Vagina (tissue), 2 donors: ENCODE measurements at regions not wholly inside any gene's neighbourhood (a gene's known extent, or its start where the extent isn't known, plus 50 kb on each side); places are given as distances from the start of the nearest gene placed in this dataset.

Experiments
- POLR2A ChIP-seq, 2 donors: fragments of 450-650 bp; IDR thresholded peaks; one replicate each; pipeline ENCODE4 v1.6.1; 2017; ENCODE audit warnings: antibody characterized with exemption in 2 of 2, mild to moderate bottlenecking in 2 of 2, moderate library complexity in 2 of 2
- POLR2AphosphoS5 ChIP-seq, 2 donors: sonication (generic); formaldehyde crosslinking; IDR thresholded peaks; one replicate each; pipeline ENCODE4 v1.9.0; 2017; ENCODE audit warnings: antibody characterized with exemption in 2 of 2, mild to moderate bottlenecking in 2 of 2, low read depth in 1 of 2; ENCODE audit not compliant: insufficient read depth in 1 of 2

GRCh38 chr22:19630614-19631013 lies 83.7 kb upstream of the SEPTIN5 start:
- TF ChIP-seq POLR2A (IDR thresholded peaks at IDR 0.05): no peak
- TF ChIP-seq POLR2AphosphoS5 (IDR thresholded peaks at IDR 0.05; ENCODE audit: insufficient read depth in 1 of 2, low read depth in 1 of 2): no peak
